Loucy (cell line): ENCODE measurements at regions not wholly inside any gene's neighbourhood (a gene's known extent, or its start where the extent isn't known, plus 50 kb on each side); places are given as distances from the start of the nearest gene placed in this dataset.

Experiments
- H2AFZ ChIP-seq: fragments of 200-600 bp; sonication (generic); 2 replicates; pipeline ENCODE4 v1.6.0; 2016; ENCODE audit warnings: antibody characterized with exemption, mild to moderate bottlenecking, low read length, moderate library complexity
- H3F3A ChIP-seq: fragments of 200-600 bp; 2 replicates; pipeline ENCODE4 v1.6.0; 2016; ENCODE audit warnings: antibody characterized with exemption, low read depth, mild to moderate bottlenecking
- H3K27me3 ChIP-seq: fragments of 200-600 bp; sonication (generic); 2 replicates; pipeline ENCODE4 v1.6.1; 2014; ENCODE audit warnings: low read length, mild to moderate bottlenecking; ENCODE audit not compliant: insufficient read depth, poor library complexity, severe bottlenecking
- H3K36me3 ChIP-seq: fragments of 200-600 bp; sonication (generic); 2 replicates; pipeline ENCODE4 v1.6.1; 2016; ENCODE audit warnings: low read length; ENCODE audit not compliant: insufficient read depth
- H3K4me1 ChIP-seq: fragments of 200-600 bp; sonication (generic); 2 replicates; pipeline ENCODE4 v1.5.1; 2014; ENCODE audit warnings: low read length, mild to moderate bottlenecking; ENCODE audit not compliant: insufficient read depth, poor library complexity, severe bottlenecking
- H3K4me2 ChIP-seq: fragments of 200-600 bp; sonication (generic); 2 replicates; pipeline ENCODE4 v1.6.0; 2014; ENCODE audit warnings: antibody characterized with exemption, low read length, low read depth, mild to moderate bottlenecking; ENCODE audit not compliant: poor library complexity, severe bottlenecking
- H3K4me3 ChIP-seq: fragments of 200-600 bp; sonication (generic); 2 replicates; pipeline ENCODE4 v1.5.1; 2014; ENCODE audit warnings: low read length, mild to moderate bottlenecking, mixed read lengths; ENCODE audit not compliant: poor library complexity, severe bottlenecking
- H3K79me2 ChIP-seq: fragments of 200-600 bp; sonication (generic); 2 replicates; pipeline ENCODE4 v1.6.1; 2014; ENCODE audit warnings: low read length; ENCODE audit not compliant: insufficient read depth
- H3K9ac ChIP-seq: fragments of 200-600 bp; sonication (generic); 2 replicates; pipeline ENCODE4 v1.6.0; 2014; ENCODE audit warnings: mild to moderate bottlenecking, low read depth, low read length, moderate library complexity; ENCODE audit not compliant: poor library complexity, severe bottlenecking
- H3K9me2 ChIP-seq: fragments of 200-600 bp; sonication (generic); replicated peaks from 2 replicates; pipeline ENCODE4 v1.6.1; 2016; ENCODE audit warnings: low read depth, low read length, mixed read lengths
- H3K9me3 ChIP-seq: fragments of 200-600 bp; sonication (generic); 2 replicates; pipeline ENCODE4 v1.6.1; 2014; ENCODE audit warnings: mild to moderate bottlenecking, antibody characterized with exemption, low read length, low read depth; ENCODE audit not compliant: insufficient read depth
- H4K20me1 ChIP-seq: fragments of 200-600 bp; sonication (generic); 2 replicates; pipeline ENCODE4 v1.6.0; 2014; ENCODE audit warnings: antibody characterized with exemption, low read length, mild to moderate bottlenecking; ENCODE audit not compliant: insufficient read depth, poor library complexity, severe bottlenecking
- EZH2phosphoT487 ChIP-seq: fragments of 200-600 bp; IDR thresholded peaks from 2 replicates; pipeline ENCODE4 v1.6.1; 2018; ENCODE audit warnings: antibody characterized with exemption, mild to moderate bottlenecking, moderate library complexity, borderline replicate concordance
- TF ChIP-seq, protein P1 (sequence below): fragments of 200-600 bp; sonication (generic); conservative IDR thresholded peaks from 2 replicates; pipeline ENCODE4 v1.5.1; 2014; ENCODE audit warnings: mild to moderate bottlenecking, antibody characterized with exemption, low read length

DNA sequence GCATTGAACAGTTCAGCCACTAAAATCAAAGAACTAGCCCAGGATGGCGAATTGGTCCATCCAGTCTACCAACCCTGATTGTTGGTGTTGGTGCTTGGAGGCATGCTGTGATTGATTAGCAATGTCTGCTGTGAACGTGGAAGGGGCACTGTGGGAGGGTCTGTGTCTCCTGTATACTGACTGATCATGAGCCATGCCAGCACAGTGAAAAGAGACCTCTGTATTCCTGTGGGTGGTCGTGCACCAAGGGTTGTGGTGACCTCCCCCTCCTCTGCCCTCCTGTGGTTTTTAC lies 63.0 kb upstream of the DLK1 start:
- Histone ChIP-seq H3K9me3 (no peaks in the 10 kb centered on the region), H3K9ac (no peak overlapping the region), H3K27me3 (no peaks in the 10 kb centered on the region), H3K4me1 (peaks cover 26% of the 10 kb centered on the region), H3K36me3 (no peaks in the 10 kb centered on the region), H3K4me2 (no peak overlapping the region), H3F3A (no peaks in the 10 kb centered on the region), H3K4me3 (no peak overlapping the region), H3K9me2 (no peaks in the 10 kb centered on the region), H4K20me1 (no peaks in the 10 kb centered on the region), H2AFZ (no peak overlapping the region), H3K79me2 (no peaks in the 10 kb centered on the region)
- TF ChIP-seq EZH2phosphoT487: no peak
- TF ChIP-seq, protein P1, sequence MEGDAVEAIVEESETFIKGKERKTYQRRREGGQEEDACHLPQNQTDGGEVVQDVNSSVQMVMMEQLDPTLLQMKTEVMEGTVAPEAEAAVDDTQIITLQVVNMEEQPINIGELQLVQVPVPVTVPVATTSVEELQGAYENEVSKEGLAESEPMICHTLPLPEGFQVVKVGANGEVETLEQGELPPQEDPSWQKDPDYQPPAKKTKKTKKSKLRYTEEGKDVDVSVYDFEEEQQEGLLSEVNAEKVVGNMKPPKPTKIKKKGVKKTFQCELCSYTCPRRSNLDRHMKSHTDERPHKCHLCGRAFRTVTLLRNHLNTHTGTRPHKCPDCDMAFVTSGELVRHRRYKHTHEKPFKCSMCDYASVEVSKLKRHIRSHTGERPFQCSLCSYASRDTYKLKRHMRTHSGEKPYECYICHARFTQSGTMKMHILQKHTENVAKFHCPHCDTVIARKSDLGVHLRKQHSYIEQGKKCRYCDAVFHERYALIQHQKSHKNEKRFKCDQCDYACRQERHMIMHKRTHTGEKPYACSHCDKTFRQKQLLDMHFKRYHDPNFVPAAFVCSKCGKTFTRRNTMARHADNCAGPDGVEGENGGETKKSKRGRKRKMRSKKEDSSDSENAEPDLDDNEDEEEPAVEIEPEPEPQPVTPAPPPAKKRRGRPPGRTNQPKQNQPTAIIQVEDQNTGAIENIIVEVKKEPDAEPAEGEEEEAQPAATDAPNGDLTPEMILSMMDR: no peak

DNA sequence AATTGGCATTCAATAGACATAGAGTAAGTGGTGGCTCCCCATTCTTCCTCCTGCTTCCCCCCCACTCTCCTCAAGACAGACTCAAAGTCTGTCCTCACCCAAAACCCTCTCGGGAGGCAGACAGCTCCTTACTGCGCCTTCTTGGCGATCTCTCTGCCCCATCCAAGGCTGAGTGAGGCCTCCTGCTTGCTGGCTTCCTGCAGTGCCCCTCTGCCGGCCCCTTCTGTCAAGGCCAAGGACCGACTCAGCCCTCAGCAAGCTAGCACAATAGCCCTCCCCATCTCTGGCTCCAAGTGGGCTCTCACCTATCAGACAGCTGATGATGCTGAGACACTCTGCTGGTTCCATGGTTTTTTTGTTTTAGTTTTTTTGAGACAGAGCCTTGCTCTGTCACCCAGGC lies 62.5 kb upstream of the DLK1 start:
- H3F3A ChIP-seq: no peaks in the 10 kb centered on the region
- no peaks in the 10 kb centered on the region for H3K36me3 ChIP-seq
- H3K4me3 ChIP-seq: no peak overlapping the region
- H3K4me1 ChIP-seq: peaks cover 28% of the 10 kb centered on the region
- no peaks in the 10 kb centered on the region for H4K20me1 ChIP-seq
- no peaks in the 10 kb centered on the region for H3K79me2 ChIP-seq
- no peak overlapping the region for H3K4me2 ChIP-seq
- no peaks in the 10 kb centered on the region for H3K9me2 ChIP-seq
- H3K9me3 ChIP-seq: no peaks in the 10 kb centered on the region
- no peak for TF ChIP-seq EZH2phosphoT487
- TF ChIP-seq, protein P1: no peak
- H2AFZ ChIP-seq: no peak overlapping the region
- no peaks in the 10 kb centered on the region for H3K27me3 ChIP-seq
- H3K9ac ChIP-seq: no peak overlapping the region

DNA sequence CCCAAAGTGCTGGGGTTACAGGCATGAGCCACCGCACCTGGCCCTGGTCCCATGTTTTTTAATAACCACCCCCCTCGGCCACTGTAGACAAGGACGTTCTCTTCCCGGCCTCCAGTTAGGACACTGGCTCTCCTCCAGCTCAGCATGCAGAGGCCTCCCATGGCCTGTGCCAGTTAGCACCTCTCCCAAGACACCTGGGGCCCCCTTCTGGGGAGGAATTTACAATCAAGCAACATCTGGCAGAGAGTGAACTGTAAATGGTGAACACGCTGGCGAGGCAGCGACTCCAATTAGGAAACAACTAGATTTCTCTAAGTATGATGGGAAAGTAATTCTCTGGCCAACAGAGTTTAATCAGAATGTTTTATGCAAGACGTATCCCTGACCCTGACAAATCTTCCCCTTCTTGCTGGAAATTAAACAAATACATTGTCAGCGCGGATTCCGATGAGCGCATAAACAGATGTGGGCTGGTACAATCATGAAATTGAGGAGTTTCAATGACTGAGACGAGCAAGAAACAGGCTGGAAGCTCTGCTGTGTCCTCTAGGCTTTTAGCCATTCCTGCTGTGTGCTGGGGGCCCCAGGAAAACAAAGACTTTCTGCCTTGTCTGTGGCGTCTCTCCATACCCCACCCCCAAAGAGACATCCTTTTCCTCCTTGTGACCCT lies 61.7 kb upstream of the DLK1 start:
- H3K27me3 ChIP-seq: no peaks in the 10 kb centered on the region
- no peaks in the 10 kb centered on the region for H3K9me3 ChIP-seq
- no peaks in the 10 kb centered on the region for H3F3A ChIP-seq
- H4K20me1 ChIP-seq: no peaks in the 10 kb centered on the region
- no peaks in the 10 kb centered on the region for H3K36me3 ChIP-seq
- H2AFZ ChIP-seq: no peak overlapping the region
- H3K4me1 ChIP-seq: peaks cover 36% of the 10 kb centered on the region
- TF ChIP-seq EZH2phosphoT487: no peak
- TF ChIP-seq, protein P1: no peak
- H3K9ac ChIP-seq: no peak overlapping the region
- H3K79me2 ChIP-seq: no peaks in the 10 kb centered on the region
- H3K4me2 ChIP-seq: no peak overlapping the region
- no peak overlapping the region for H3K4me3 ChIP-seq
- H3K9me2 ChIP-seq: no peaks in the 10 kb centered on the region
